ENCODE measurements at regions not wholly inside any gene's neighbourhood (a gene's known extent, or its start where the extent isn't known, plus 50 kb on each side); places are given as distances from the start of the nearest gene placed in this dataset.

DNA sequence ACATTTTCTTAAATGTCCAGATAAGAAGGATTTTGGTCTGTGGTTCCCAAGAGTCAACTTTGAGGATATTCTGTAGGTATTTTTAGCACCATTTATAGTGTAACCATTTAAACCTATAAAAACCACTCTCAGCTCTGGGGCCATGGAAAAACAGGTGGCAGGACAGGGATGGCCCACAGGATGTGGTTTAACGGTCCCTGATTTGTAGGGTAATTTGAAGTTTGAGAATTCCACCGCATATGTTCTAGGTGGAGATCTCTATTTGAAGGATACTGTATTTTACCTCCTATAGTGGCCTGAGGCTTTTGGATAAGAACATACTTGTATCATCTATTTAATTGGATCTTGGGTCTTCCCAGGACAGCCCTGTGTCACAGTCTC is 62.4 kb upstream of the IGLL5 start:
- H3K27ac ChIP-seq (ENCODE audit: low read length): no peak overlapping the region
- H3K4me1 ChIP-seq (ENCODE audit: control insufficient read depth in 1 of 2, insufficient read depth in 2 of 2, low read length in 2 of 2): no peaks in the 10 kb centered on the region
- H3K9me3 ChIP-seq (ENCODE audit: control insufficient read depth in 1 of 2, low read length in 2 of 2): no peaks in the 10 kb centered on the region
- no peak overlapping the region for H3K4me3 ChIP-seq (ENCODE audit: low read depth in 1 of 2, low read length in 2 of 2)
- H3K27me3 ChIP-seq (ENCODE audit: low read depth, low read length): no peaks in the 10 kb centered on the region
- no peaks in the 10 kb centered on the region for H3K36me3 ChIP-seq (ENCODE audit: control insufficient read depth in 1 of 2, insufficient read depth in 2 of 2, low read length in 2 of 2)

DNA sequence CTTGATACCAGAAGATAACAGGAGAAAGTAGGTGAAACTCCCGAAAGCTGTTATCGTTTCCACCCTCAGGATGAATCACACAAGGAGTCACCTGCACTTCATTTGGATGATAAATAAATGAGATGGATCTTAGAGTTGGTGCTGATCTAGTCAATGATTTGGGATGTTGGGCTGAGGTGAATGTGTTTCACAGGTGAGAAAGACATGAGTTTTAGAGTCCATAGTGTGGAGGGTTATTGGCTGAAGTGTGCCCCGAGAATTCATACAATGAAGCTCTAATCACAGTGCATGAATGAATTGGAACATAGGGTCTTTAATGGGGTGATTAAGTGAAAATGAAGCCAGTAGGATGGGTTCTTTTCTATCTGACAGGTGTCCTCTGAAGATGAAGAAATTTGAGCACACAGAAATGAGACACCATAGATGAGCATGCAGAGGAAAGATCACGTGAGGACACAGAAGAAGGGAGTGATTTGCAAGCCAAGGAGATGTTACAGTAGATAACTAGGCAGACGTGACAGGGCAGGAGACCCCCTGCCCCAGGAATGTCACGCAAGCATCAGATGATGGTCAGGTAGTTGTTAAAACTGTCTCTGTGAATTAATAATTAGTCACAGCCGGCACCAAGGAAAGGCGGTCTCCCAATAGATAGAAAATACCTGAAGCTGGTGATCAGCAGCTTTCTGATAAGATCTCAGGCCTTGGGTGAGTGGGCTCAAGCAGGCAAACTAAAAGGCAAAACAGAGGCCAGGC is 60.3 kb upstream of the IGLL5 start:
- H3K27me3 ChIP-seq (ENCODE audit: low read depth, low read length): no peaks in the 10 kb centered on the region
- H3K9me3 ChIP-seq (ENCODE audit: control insufficient read depth in 1 of 2, low read length in 2 of 2): peaks cover 0 to 7% of the 10 kb centered on the region in 2 donors
- no peak overlapping the region for H3K4me3 ChIP-seq (ENCODE audit: low read depth in 1 of 2, low read length in 2 of 2)
- no peaks in the 10 kb centered on the region for H3K4me1 ChIP-seq (ENCODE audit: control insufficient read depth in 1 of 2, insufficient read depth in 2 of 2, low read length in 2 of 2)
- no peaks in the 10 kb centered on the region for H3K36me3 ChIP-seq (ENCODE audit: control insufficient read depth in 1 of 2, insufficient read depth in 2 of 2, low read length in 2 of 2)
- no peak overlapping the region for H3K27ac ChIP-seq (ENCODE audit: low read length)

DNA sequence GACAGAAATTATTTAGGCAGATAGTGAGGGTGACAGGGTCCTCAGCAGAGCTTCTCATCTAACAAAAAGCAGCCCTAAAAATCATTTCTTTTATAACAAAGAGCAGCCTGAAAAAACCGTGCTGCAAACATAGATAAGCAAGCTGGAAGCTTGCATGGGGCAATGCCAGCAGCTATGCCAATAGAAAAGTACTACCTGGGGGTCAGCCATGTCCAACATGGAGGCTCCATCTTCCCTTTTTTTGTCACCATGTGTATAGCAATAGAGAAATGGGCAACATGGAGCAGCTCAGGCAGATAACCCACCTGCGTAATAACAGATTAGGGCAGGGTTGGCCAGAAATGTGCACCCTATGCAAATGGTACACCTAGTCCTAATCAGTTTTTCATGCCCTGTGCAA is 57.4 kb upstream of the IGLL5 start:
- H3K27me3 ChIP-seq (ENCODE audit: low read depth, low read length): no peaks in the 10 kb centered on the region
- no peak overlapping the region for H3K4me3 ChIP-seq (ENCODE audit: low read depth in 1 of 2, low read length in 2 of 2)

DNA sequence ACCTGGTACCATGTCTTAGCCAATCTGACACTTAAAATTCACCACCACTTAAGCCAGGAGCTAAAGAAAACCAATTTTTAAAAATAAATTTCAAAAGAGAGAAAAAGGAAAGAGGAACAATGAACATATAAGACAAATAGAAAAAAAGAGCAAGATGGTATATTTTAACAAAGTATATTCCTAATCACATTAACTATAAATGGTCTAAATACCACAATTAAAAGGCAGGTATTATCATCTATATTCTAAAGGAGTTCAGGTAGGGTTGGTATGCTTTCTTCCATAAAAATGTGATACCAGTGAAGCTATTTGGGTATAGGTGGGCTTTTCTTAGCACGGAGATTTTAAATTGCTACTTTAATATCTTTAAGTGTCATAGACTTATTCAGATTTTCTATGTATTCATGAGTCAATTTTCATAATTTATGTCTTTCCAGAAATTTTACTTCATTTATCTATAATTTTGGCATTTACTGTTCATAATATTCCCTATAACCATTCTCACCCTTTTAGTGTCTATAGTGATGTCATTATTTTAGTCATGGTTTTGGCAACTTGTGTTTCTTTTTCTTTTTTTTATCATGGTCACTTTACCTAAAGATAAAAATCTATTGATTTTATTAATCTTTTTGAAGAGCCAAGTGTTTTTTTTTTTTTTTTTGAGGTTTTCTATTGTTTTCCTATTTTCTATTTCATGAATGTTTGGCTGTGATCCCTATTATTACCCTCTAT is 56.5 kb upstream of the IGLL5 start:
- no peak overlapping the region for H3K4me3 ChIP-seq (ENCODE audit: low read depth in 1 of 2, low read length in 2 of 2)
- H3K4me1 ChIP-seq (ENCODE audit: control insufficient read depth in 1 of 2, insufficient read depth in 2 of 2, low read length in 2 of 2): no peaks in the 10 kb centered on the region
- H3K27ac ChIP-seq (ENCODE audit: low read length): no peak overlapping the region
- H3K27me3 ChIP-seq (ENCODE audit: low read depth, low read length): no peaks in the 10 kb centered on the region
- H3K9me3 ChIP-seq (ENCODE audit: control insufficient read depth in 1 of 2, low read length in 2 of 2): peaks cover 0 to 7% of the 10 kb centered on the region in 2 donors
- no peaks in the 10 kb centered on the region for H3K36me3 ChIP-seq (ENCODE audit: control insufficient read depth in 1 of 2, insufficient read depth in 2 of 2, low read length in 2 of 2)

More for the DNA sequence above, 57.4 kb upstream of the IGLL5 start:
- H3K36me3 ChIP-seq (ENCODE audit: control insufficient read depth in 1 of 2, insufficient read depth in 2 of 2, low read length in 2 of 2): no peaks in the 10 kb centered on the region
- H3K9me3 ChIP-seq (ENCODE audit: control insufficient read depth in 1 of 2, low read length in 2 of 2): peaks cover 0 to 7% of the 10 kb centered on the region in 2 donors
- no peak overlapping the region for H3K27ac ChIP-seq (ENCODE audit: low read length)
- no peaks in the 10 kb centered on the region for H3K4me1 ChIP-seq (ENCODE audit: control insufficient read depth in 1 of 2, insufficient read depth in 2 of 2, low read length in 2 of 2)

DNA sequence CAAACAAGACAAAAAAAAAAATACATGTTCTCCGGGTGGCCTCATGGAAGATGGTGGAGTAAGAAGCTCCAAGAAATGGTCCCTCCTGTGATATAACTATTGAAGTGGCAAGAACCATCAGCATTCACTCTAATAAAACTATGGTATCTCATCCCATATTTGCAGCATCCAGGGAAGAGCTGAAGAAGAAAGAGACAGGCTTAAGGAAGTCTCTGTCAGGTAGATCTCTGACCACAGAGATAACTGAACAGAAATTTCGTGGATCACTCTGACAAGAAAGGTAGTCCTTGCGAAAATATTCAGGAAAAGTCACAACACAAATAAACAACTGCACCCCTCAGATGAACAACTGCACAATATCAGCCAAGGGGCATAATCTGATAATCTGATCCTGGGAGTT is 54.6 kb upstream of the IGLL5 start:
- Histone ChIP-seq H3K9me3 (ENCODE audit: control insufficient read depth in 1 of 2, low read length in 2 of 2) (peaks cover 0 to 7% of the 10 kb centered on the region in 2 donors), H3K27me3 (ENCODE audit: low read depth, low read length) (no peaks in the 10 kb centered on the region), H3K4me3 (ENCODE audit: low read depth in 1 of 2, low read length in 2 of 2) (no peak overlapping the region), H3K27ac (ENCODE audit: low read length) (no peak overlapping the region), H3K36me3 (ENCODE audit: control insufficient read depth in 1 of 2, insufficient read depth in 2 of 2, low read length in 2 of 2) (no peaks in the 10 kb centered on the region), H3K4me1 (ENCODE audit: control insufficient read depth in 1 of 2, insufficient read depth in 2 of 2, low read length in 2 of 2) (no peaks in the 10 kb centered on the region)

DNA sequence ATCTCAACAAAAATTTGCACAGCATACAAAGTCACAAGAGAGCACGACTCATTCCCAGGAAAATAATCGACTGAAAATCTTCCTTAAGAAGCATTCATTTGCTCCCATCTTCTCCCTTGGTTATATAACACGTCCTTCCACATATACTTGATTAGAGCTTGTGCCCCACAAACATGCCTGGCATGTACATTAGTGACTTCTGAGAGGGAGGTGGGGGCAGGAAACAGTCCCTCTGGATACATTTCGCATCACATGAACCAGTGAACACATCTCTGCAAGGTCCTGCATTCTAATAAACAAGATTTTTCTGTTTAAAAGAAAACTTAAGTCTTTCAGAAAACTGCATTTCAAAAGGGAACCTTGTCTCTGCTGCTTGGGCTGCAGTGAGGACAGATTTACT is 54.1 kb upstream of the IGLL5 start:
- H3K4me1 ChIP-seq (ENCODE audit: control insufficient read depth in 1 of 2, insufficient read depth in 2 of 2, low read length in 2 of 2): no peaks in the 10 kb centered on the region
- H3K9me3 ChIP-seq (ENCODE audit: control insufficient read depth in 1 of 2, low read length in 2 of 2): peaks cover 0 to 7% of the 10 kb centered on the region in 2 donors
- no peaks in the 10 kb centered on the region for H3K36me3 ChIP-seq (ENCODE audit: control insufficient read depth in 1 of 2, insufficient read depth in 2 of 2, low read length in 2 of 2)
- H3K27me3 ChIP-seq (ENCODE audit: low read depth, low read length): no peaks in the 10 kb centered on the region
- H3K27ac ChIP-seq (ENCODE audit: low read length): no peak overlapping the region
- no peak overlapping the region for H3K4me3 ChIP-seq (ENCODE audit: low read depth in 1 of 2, low read length in 2 of 2)

DNA sequence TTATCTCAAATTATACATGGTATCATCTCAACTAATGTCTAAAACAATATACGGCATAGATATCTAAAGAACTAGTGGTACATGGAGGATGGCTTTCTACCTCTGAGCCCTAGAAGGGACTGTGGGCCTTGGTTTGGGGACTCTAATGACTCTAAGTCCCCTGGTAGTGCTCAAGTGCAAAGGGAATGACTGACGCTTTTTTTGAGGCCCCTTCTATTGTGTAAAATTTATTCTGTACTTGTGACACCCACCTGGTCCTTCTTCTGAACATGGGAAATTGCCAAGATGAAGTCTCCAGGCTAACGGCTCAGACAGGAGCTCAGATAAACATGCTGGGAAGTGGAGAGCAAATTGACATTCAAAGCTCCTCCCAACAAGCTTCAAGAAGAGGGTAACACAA is 53.4 kb upstream of the IGLL5 start:
- no peaks in the 10 kb centered on the region for H3K36me3 ChIP-seq (ENCODE audit: control insufficient read depth in 1 of 2, insufficient read depth in 2 of 2, low read length in 2 of 2)
- H3K27ac ChIP-seq (ENCODE audit: low read length): no peak overlapping the region
- peaks cover 0 to 7% of the 10 kb centered on the region in 2 donors for H3K9me3 ChIP-seq (ENCODE audit: control insufficient read depth in 1 of 2, low read length in 2 of 2)
- H3K4me1 ChIP-seq (ENCODE audit: control insufficient read depth in 1 of 2, insufficient read depth in 2 of 2, low read length in 2 of 2): no peaks in the 10 kb centered on the region
- H3K4me3 ChIP-seq (ENCODE audit: low read depth in 1 of 2, low read length in 2 of 2): no peak overlapping the region
- no peaks in the 10 kb centered on the region for H3K27me3 ChIP-seq (ENCODE audit: low read depth, low read length)

DNA sequence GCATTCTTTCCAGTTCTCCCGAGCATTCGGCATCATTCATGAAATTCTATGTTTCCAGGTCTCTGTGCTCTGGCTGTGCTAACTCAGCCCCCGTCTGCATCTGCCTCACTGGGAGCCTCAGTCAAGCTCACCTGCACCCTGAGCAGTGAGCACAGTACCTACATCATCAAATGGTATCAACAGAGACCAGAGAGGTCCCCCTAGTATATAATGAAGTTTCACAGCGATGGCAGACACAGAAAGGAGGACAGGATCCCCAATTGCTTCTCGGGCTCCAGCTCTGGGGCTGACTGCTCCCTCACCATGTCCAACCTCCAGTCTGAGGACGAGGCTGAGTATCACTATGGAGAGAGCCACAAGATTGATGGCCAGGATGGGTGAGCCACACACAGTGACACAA is 52.8 kb upstream of the IGLL5 start:
- no peak overlapping the region for H3K27ac ChIP-seq (ENCODE audit: low read length)
- H3K9me3 ChIP-seq (ENCODE audit: control insufficient read depth in 1 of 2, low read length in 2 of 2): peaks cover 0 to 7% of the 10 kb centered on the region in 2 donors
- no peaks in the 10 kb centered on the region for H3K36me3 ChIP-seq (ENCODE audit: control insufficient read depth in 1 of 2, insufficient read depth in 2 of 2, low read length in 2 of 2)
- H3K4me3 ChIP-seq (ENCODE audit: low read depth in 1 of 2, low read length in 2 of 2): no peak overlapping the region
- H3K27me3 ChIP-seq (ENCODE audit: low read depth, low read length): no peaks in the 10 kb centered on the region
- no peaks in the 10 kb centered on the region for H3K4me1 ChIP-seq (ENCODE audit: control insufficient read depth in 1 of 2, insufficient read depth in 2 of 2, low read length in 2 of 2)

DNA sequence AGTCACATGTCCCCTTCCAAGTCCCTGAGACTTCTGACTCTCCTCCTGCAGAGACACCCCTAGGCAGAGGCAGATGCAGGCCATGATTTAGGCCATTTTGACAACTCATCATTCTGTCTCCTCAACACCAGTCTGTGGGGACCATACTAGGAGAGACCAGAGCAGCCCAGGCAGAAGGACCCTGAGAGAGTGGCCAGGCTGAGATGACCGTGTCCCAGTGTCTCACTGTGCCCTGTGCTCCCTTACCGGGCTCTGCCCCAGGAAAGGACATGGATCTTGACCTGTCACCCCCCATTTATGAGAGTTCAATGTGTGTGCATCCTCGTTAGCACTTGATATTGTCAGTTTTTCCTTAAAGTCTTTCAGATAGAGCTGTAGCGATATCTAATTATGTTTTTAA is 52.4 kb upstream of the IGLL5 start:
- no peaks in the 10 kb centered on the region for H3K27me3 ChIP-seq (ENCODE audit: low read depth, low read length)
- H3K36me3 ChIP-seq (ENCODE audit: control insufficient read depth in 1 of 2, insufficient read depth in 2 of 2, low read length in 2 of 2): no peaks in the 10 kb centered on the region
- no peak overlapping the region for H3K4me3 ChIP-seq (ENCODE audit: low read depth in 1 of 2, low read length in 2 of 2)
- peaks cover 0 to 7% of the 10 kb centered on the region in 2 donors for H3K9me3 ChIP-seq (ENCODE audit: control insufficient read depth in 1 of 2, low read length in 2 of 2)
- no peaks in the 10 kb centered on the region for H3K4me1 ChIP-seq (ENCODE audit: control insufficient read depth in 1 of 2, insufficient read depth in 2 of 2, low read length in 2 of 2)
- no peak overlapping the region for H3K27ac ChIP-seq (ENCODE audit: low read length)

DNA sequence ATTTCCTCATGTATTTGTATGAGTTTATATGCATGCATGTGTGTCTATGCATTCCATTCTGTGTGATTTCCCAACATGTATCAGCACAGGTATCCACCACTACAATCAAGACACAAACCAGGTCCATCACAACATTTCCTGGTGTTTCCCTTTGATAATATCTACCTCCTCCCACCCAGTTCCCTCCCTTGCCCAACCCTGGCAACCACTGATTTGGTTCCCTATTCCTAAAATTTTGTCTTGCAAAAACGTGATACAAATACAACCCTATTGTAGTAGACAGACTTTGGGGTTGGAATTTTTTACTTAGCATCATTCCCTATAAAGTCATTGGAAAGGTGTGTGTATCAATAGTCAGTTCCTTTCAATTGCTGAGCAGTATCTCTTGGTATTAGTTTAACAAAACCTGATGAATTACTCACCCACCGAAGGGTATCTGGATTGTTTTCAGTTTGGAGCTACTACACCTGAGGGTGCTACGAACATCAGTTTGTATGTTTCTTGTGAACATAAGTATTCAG is 51.8 kb upstream of the IGLL5 start:
- Histone ChIP-seq H3K9me3 (ENCODE audit: control insufficient read depth in 1 of 2, low read length in 2 of 2) (peaks cover 0 to 3% of the 10 kb centered on the region in 2 donors), H3K27ac (ENCODE audit: low read length) (no peak overlapping the region), H3K4me3 (ENCODE audit: low read depth in 1 of 2, low read length in 2 of 2) (no peak overlapping the region), H3K27me3 (ENCODE audit: low read depth, low read length) (no peaks in the 10 kb centered on the region), H3K4me1 (ENCODE audit: control insufficient read depth in 1 of 2, insufficient read depth in 2 of 2, low read length in 2 of 2) (no peaks in the 10 kb centered on the region), H3K36me3 (ENCODE audit: control insufficient read depth in 1 of 2, insufficient read depth in 2 of 2, low read length in 2 of 2) (no peaks in the 10 kb centered on the region)

DNA sequence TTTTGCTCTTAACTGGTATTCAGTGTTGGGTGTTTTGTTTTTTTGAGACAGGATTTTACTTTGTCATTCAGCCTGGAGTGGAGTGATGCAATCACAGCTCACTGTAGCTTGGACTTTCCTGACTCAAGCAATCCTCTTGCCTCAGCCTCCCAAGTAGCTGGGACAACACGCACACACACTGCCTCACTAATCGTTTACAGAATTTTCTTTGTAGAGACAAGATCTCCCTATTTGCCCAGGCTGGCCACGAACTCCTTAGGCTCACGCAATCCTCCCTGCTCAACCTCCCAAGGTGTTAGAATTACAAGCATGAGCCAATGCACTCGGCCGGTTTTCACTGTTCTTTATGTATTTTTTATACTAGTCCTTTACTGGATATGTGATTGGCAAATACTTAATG is 51.0 kb upstream of the IGLL5 start:
- Histone ChIP-seq H3K27me3 (ENCODE audit: low read depth, low read length) (no peaks in the 10 kb centered on the region), H3K4me1 (ENCODE audit: control insufficient read depth in 1 of 2, insufficient read depth in 2 of 2, low read length in 2 of 2) (no peaks in the 10 kb centered on the region), H3K9me3 (ENCODE audit: control insufficient read depth in 1 of 2, low read length in 2 of 2) (peaks cover 0 to 3% of the 10 kb centered on the region in 2 donors), H3K36me3 (ENCODE audit: control insufficient read depth in 1 of 2, insufficient read depth in 2 of 2, low read length in 2 of 2) (no peaks in the 10 kb centered on the region), H3K27ac (ENCODE audit: low read length) (no peak overlapping the region), H3K4me3 (ENCODE audit: low read depth in 1 of 2, low read length in 2 of 2) (no peak overlapping the region)
